ENCODE measurements at regions not wholly inside any gene's neighbourhood (a gene's known extent, or its start where the extent isn't known, plus 50 kb on each side); places are given as distances from the start of the nearest gene placed in this dataset.

DNA sequence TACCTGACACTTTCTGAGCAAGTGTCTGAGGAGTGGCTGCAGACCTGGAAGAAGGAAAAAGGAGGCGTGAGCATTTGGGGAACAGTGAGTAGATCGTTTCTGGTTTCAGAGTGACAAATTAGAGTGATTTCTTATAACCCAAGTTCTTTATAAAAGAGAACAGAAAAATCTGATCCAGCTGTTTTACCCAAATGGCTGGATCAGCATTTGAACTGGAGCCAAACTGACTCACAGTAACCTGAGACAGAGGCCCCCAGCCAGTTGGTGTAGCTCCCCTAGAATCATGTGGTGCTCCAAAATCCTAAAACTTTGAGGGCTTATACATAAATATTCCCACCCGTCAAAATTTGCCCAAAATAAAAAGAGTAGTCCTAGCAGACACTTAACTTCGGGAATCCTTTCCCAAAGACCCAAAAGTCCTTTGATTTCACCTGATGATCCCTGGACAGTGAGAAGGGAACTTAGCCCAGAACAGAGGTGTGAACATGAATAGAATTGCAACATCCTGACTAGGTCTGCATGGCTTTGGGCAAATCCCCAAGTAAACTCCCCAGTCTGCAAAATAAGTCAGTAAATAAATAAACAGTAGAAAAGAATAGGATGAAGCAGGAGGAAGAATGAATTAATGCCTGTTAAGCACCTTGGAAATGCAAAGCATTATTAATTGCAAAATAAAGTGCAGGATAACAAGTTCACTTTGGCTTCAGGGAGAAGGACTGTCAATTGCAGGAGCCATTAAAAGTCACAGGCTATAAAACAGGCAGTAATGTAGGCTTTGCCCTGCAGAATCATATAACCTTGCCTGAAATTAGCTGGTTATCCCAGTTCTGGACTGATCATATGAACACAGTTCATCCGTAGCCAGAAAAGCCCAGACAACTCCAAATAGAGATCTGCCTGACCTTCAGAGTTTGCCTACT, 262.0 kb upstream of the JARID2 start:
- Histone ChIP-seq H3K36me3 (ENCODE audit: control insufficient read depth in 2 of 2, insufficient read depth in 2 of 2, low read length in 1 of 2) (no peaks in the 10 kb centered on the region), H3K4me3 (no peak overlapping the region), H4K20me1 (ENCODE audit: control insufficient read depth, insufficient read depth) (no peaks in the 10 kb centered on the region), H3K9me3 (replicated peaks; ENCODE audit: control insufficient read depth, insufficient read depth, low read length) (no peaks in the 10 kb centered on the region), H2AFZ (ENCODE audit: control insufficient read depth, low read depth, low read length) (no peak overlapping the region), H3K4me2 (ENCODE audit: control insufficient read depth, insufficient read depth) (no peak overlapping the region), H3K4me1 (ENCODE audit: control insufficient read depth, insufficient read depth, low read length) (no peaks in the 10 kb centered on the region), H3K9ac (ENCODE audit: control insufficient read depth, insufficient read depth, low read length) (no peak overlapping the region), H3K27me3 (replicated peaks in 1 of 2; ENCODE audit: control insufficient read depth in 2 of 2, insufficient read depth in 2 of 2, low read length in 1 of 2) (no peaks in the 10 kb centered on the region), H3K27ac (ENCODE audit: control insufficient read depth, insufficient read depth) (no peak overlapping the region), H3K79me2 (ENCODE audit: control insufficient read depth, insufficient read depth, low read length) (no peaks in the 10 kb centered on the region)
- intact Hi-C loops (cut with micrococcal nuclease; ENCODE audit: unreplicated experiment) = no loop called here
- CTCF ChIA-PET = interaction anchor here (0.6 kb wide), 1 partner anchor 1738 kb away, joined by 3 read pairs; no protein-coding TSS in a partner anchor
- RAD21 ChIA-PET (ENCODE audit: unreplicated experiment) = no interaction called here
- TF ChIP-seq, protein P1, sequence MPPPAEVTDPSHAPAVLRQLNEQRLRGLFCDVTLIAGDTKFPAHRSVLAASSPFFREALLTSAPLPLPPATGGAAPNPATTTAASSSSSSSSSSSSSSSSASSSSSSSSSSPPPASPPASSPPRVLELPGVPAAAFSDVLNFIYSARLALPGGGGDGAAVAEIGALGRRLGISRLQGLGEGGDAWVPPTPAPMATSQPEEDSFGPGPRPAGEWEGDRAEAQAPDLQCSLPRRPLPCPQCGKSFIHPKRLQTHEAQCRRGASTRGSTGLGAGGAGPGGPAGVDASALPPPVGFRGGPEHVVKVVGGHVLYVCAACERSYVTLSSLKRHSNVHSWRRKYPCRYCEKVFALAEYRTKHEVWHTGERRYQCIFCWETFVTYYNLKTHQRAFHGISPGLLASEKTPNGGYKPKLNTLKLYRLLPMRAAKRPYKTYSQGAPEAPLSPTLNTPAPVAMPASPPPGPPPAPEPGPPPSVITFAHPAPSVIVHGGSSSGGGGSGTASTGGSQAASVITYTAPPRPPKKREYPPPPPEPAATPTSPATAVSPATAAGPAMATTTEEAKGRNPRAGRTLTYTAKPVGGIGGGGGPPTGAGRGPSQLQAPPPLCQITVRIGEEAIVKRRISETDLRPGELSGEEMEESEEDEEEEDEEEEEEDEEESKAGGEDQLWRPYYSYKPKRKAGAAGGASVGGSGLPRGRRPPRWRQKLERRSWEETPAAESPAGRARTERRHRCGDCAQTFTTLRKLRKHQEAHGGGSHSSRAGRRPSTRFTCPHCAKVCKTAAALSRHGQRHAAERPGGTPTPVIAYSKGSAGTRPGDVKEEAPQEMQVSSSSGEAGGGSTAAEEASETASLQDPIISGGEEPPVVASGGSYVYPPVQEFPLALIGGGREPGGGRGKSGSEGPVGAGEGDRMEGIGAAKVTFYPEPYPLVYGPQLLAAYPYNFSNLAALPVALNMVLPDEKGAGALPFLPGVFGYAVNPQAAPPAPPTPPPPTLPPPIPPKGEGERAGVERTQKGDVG (CRISPR knock-in tag; IDR thresholded peaks at IDR 0.05) = no peak
- TF ChIP-seq FOXM1 (IDR thresholded peaks at IDR 0.05; ENCODE audit: low read depth, low read length) = no peak
- no peak for TF ChIP-seq RAD51 (IDR thresholded peaks at IDR 0.05)
- no peak for TF ChIP-seq RBBP5 (conservative IDR thresholded peaks at IDR 0.05)
- TF ChIP-seq NBN (IDR thresholded peaks at IDR 0.05) = no peak
- TF ChIP-seq ATF7 (IDR thresholded peaks at IDR 0.05; ENCODE audit: low read depth) = no peak
- TF ChIP-seq, protein P2, sequence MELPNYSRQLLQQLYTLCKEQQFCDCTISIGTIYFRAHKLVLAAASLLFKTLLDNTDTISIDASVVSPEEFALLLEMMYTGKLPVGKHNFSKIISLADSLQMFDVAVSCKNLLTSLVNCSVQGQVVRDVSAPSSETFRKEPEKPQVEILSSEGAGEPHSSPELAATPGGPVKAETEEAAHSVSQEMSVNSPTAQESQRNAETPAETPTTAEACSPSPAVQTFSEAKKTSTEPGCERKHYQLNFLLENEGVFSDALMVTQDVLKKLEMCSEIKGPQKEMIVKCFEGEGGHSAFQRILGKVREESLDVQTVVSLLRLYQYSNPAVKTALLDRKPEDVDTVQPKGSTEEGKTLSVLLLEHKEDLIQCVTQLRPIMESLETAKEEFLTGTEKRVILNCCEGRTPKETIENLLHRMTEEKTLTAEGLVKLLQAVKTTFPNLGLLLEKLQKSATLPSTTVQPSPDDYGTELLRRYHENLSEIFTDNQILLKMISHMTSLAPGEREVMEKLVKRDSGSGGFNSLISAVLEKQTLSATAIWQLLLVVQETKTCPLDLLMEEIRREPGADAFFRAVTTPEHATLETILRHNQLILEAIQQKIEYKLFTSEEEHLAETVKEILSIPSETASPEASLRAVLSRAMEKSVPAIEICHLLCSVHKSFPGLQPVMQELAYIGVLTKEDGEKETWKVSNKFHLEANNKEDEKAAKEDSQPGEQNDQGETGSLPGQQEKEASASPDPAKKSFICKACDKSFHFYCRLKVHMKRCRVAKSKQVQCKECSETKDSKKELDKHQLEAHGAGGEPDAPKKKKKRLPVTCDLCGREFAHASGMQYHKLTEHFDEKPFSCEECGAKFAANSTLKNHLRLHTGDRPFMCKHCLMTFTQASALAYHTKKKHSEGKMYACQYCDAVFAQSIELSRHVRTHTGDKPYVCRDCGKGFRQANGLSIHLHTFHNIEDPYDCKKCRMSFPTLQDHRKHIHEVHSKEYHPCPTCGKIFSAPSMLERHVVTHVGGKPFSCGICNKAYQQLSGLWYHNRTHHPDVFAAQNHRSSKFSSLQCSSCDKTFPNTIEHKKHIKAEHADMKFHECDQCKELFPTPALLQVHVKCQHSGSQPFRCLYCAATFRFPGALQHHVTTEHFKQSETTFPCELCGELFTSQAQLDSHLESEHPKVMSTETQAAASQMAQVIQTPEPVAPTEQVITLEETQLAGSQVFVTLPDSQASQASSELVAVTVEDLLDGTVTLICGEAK (IDR thresholded peaks at IDR 0.05; ENCODE audit: borderline replicate concordance) = no peak
- ATAC-seq (no peak), FAIRE-seq (no peak), DNase-seq (ENCODE audit: low read depth, low spot score) (no peak)
- in situ Hi-C loops (cut with MboI) = no loop called here
- SMC1A ChIA-PET (ENCODE audit: uncharacterized antibody, unreplicated experiment) = no interaction called here
- no TSS peak for BruUV-seq (replicated peaks)
- WGBS (ENCODE audit: insufficient coverage, insufficient replicate concordance, low lambda C conversion rate, missing lambda C conversion rate) = 42% methylated on average over 5 of the region's 5 CpGs
- POLR2A ChIA-PET = interaction anchor here (0.5 kb wide), 1 partner anchor 35 kb away, joined by 3 read pairs; no protein-coding TSS in a partner anchor

Data from GM12878 (cell line).